HCT116 (cell line): ENCODE measurements at regions not wholly inside any gene's neighbourhood (a gene's known extent, or its start where the extent isn't known, plus 50 kb on each side); places are given as distances from the start of the nearest gene placed in this dataset.

ENCODE experiments used
- ATAC-seq: fragments of 200-7000 bp; cut with Tn5 transposase; 2 replicates; pipeline ENCODE4 v1.9.1; 2020; ENCODE audit warnings: mild to moderate bottlenecking, moderate library complexity
- BruUV-seq: library from RNA; stranded (reverse); fragments of 400-500 nt; replicated peaks from 2 replicates; lab custom pipeline; 2021; lab: Mats Ljungman, UMichigan
- CTCF ChIA-PET: fragments of 300-600 bp; sonication (Branson Sonifier 250); formaldehyde crosslinking; loops from one replicate; lab custom pipeline; 2021; ENCODE audit warnings: antibody characterized with exemption; lab: Charles Lee
- POLR2A ChIA-PET: fragments of 300-600, 350-600 bp; sonication (Branson Sonifier 250); formaldehyde crosslinking; loops from one replicate; lab custom pipeline; 2021; ENCODE audit warnings: antibody characterized with exemption; lab: Charles Lee
- RAD21 ChIA-PET, 2 experiments: fragments of 300-600 bp; sonication (Branson Sonifier 250); formaldehyde crosslinking; loops; one replicate each; lab custom pipeline; 2023; ENCODE audit warnings: low total read pairs in 2 of 2; ENCODE audit not compliant: uncharacterized antibody in 2 of 2, unreplicated experiment in 2 of 2, low non-redundant PET in 1 of 2; lab: Charles Lee
- DNase-seq: peaks from one replicate; pipeline ENCODE4 v3.0.0-alpha.2; 2010; ENCODE audit warnings: low read depth, low spot score
- H2AFZ ChIP-seq: fragments of 200-600 bp; shearing (Covaris generic), sonication (generic); 2 replicates; pipeline ENCODE4 v1.6.1; 2017; ENCODE audit warnings: low read depth, mixed run types, mixed read lengths, antibody characterized with exemption, low read length; ENCODE audit not compliant: poor library complexity, severe bottlenecking
- H3K27ac ChIP-seq: 2 replicates; pipeline ENCODE4 v1.5.1; 2012; ENCODE audit warnings: low read depth, low read length
- H3K27me3 ChIP-seq: fragments of 200-600 bp; sonication (generic); 2 replicates; pipeline ENCODE4 v1.6.1; 2016; ENCODE audit warnings: mixed run types, low read length, mixed read lengths; ENCODE audit not compliant: insufficient read depth
- H3K36me3 ChIP-seq, 2 experiments: fragments of 200-500 bp in 1 of 2; fragments of 200-600 bp in 1 of 2; sonication (Bioruptor generic) in 1 of 2; sonication (generic) in 1 of 2; 2 replicates each; pipeline versions ENCODE4 v1.5.1 to v1.6.1; 2014 to 2016; ENCODE audit warnings: low read length in 2 of 2, inconsistent platforms in 1 of 2, mixed read lengths in 1 of 2, mixed run types in 1 of 2; ENCODE audit not compliant: insufficient read depth in 2 of 2, control insufficient read depth in 1 of 2
- H3K4me1 ChIP-seq, 2 experiments: fragments of 200-600 bp in 1 of 2; sonication (generic) in 1 of 2; 2 replicates each; pipeline versions ENCODE4 v1.5.1 to v1.6.1; 2012 to 2017; ENCODE audit warnings: low read length in 2 of 2, inconsistent platforms in 1 of 2, mild to moderate bottlenecking in 1 of 2, mixed read lengths in 1 of 2, mixed run types in 1 of 2, moderate library complexity in 1 of 2; ENCODE audit not compliant: insufficient read depth in 2 of 2, control insufficient read depth in 1 of 2
- H3K4me2 ChIP-seq: fragments of 200-600 bp; sonication (generic); 2 replicates; pipeline ENCODE4 v1.6.1; 2017; ENCODE audit warnings: mixed run types, low read length, mixed read lengths
- H3K4me3 ChIP-seq, 2 experiments: fragments of 200-600 bp in 1 of 2; sonication (generic) in 1 of 2; replicated peaks in 1 of 2; 2 replicates each; pipeline ENCODE4 v1.5.1; 2011 to 2016; ENCODE audit warnings: low read length in 2 of 2, control low read depth in 1 of 2, low read depth in 1 of 2, mild to moderate bottlenecking in 1 of 2, mixed read lengths in 1 of 2, mixed run types in 1 of 2
- H3K79me2 ChIP-seq: fragments of 200-600 bp; sonication (generic); 2 replicates; pipeline ENCODE4 v1.6.1; 2017; ENCODE audit warnings: mild to moderate bottlenecking, mixed run types, low read length, moderate library complexity, mixed read lengths; ENCODE audit not compliant: insufficient read depth
- H3K9ac ChIP-seq: fragments of 200-600 bp; sonication (generic); 2 replicates; pipeline ENCODE4 v1.6.1; 2016; ENCODE audit warnings: low read length, mixed read lengths
- H3K9me2 ChIP-seq: fragments of 200-600 bp; sonication (generic), shearing (Covaris generic); 2 replicates; pipeline ENCODE4 v1.6.1; 2017; ENCODE audit warnings: mixed run types, mild to moderate bottlenecking, moderate library complexity; ENCODE audit not compliant: insufficient read depth
- H3K9me3 ChIP-seq, 2 experiments: fragments of 200-500 bp in 1 of 2; fragments of 200-600 bp in 1 of 2; sonication (Bioruptor generic) in 1 of 2; sonication (generic) in 1 of 2; 2 replicates each; pipeline ENCODE4 v1.6.1; 2014 to 2017; ENCODE audit warnings: low read length in 2 of 2, mixed read lengths in 2 of 2, inconsistent platforms in 1 of 2, low read depth in 1 of 2, mild to moderate bottlenecking in 1 of 2, mixed run types in 1 of 2, moderate library complexity in 1 of 2; ENCODE audit not compliant: control insufficient read depth in 1 of 2, insufficient read depth in 1 of 2
- H4K20me1 ChIP-seq: fragments of 200-600 bp; sonication (generic), shearing (Covaris generic); 2 replicates; pipeline ENCODE4 v1.6.1; 2017; ENCODE audit warnings: mixed run types, mild to moderate bottlenecking, moderate library complexity; ENCODE audit not compliant: insufficient read depth
- ATF3 ChIP-seq: IDR thresholded peaks from 2 replicates; pipeline ENCODE4 v1.6.1; 2012
- CBX3 ChIP-seq: IDR thresholded peaks from 2 replicates; pipeline ENCODE4 v1.6.1; 2012; ENCODE audit warnings: low read depth
- CEBPB ChIP-seq: IDR thresholded peaks from 2 replicates; pipeline ENCODE4 v1.6.1; 2012; ENCODE audit warnings: low read depth
- ELF1 ChIP-seq: IDR thresholded peaks from 2 replicates; pipeline ENCODE4 v1.6.1; 2012; ENCODE audit warnings: low read depth, borderline replicate concordance
- EZH2 ChIP-seq: fragments of 200-600 bp; sonication (generic); IDR thresholded peaks from 2 replicates; pipeline ENCODE4 v1.6.1; 2017; ENCODE audit warnings: antibody characterized with exemption, mixed run types
- FOSL1 ChIP-seq: IDR thresholded peaks from 2 replicates; pipeline ENCODE4 v1.6.1; 2012; ENCODE audit warnings: low read depth
- MAX ChIP-seq: IDR thresholded peaks from 2 replicates; pipeline ENCODE4 v1.6.1; 2012
- POLR2A ChIP-seq: IDR thresholded peaks from 2 replicates; pipeline ENCODE4 v1.7.0; 2011; ENCODE audit warnings: borderline replicate concordance; ENCODE audit not compliant: insufficient read depth, insufficient read length; ENCODE audit errors: extremely low read depth
- POLR2AphosphoS5 ChIP-seq: IDR thresholded peaks from 2 replicates; pipeline ENCODE4 v1.6.1; 2011; ENCODE audit warnings: mild to moderate bottlenecking, low read depth, low read length, moderate library complexity
- REST ChIP-seq: IDR thresholded peaks from 2 replicates; pipeline ENCODE4 v1.6.1; 2012; ENCODE audit warnings: low read depth
- SP1 ChIP-seq: IDR thresholded peaks from 2 replicates; pipeline ENCODE4 v1.6.1; 2012; ENCODE audit warnings: low read depth
- TCF7L2 ChIP-seq: IDR thresholded peaks from 2 replicates; pipeline ENCODE4 v1.7.0; 2011; ENCODE audit warnings: borderline replicate concordance, inconsistent platforms; ENCODE audit not compliant: insufficient read depth, insufficient read length; ENCODE audit errors: extremely low read depth
- intact Hi-C: fragments of 100-400 bp; cut with micrococcal nuclease; formaldehyde crosslinking; loops from 2 replicates; pipeline ENCODE4 v1.10.0; 2022
- TF ChIP-seq, protein P1 (sequence below): IDR thresholded peaks from 2 replicates; pipeline ENCODE4 v1.6.1; 2011; ENCODE audit warnings: mild to moderate bottlenecking, low read length, moderate library complexity; ENCODE audit not compliant: insufficient replicate concordance; ENCODE audit errors: extremely low read depth

DNA sequence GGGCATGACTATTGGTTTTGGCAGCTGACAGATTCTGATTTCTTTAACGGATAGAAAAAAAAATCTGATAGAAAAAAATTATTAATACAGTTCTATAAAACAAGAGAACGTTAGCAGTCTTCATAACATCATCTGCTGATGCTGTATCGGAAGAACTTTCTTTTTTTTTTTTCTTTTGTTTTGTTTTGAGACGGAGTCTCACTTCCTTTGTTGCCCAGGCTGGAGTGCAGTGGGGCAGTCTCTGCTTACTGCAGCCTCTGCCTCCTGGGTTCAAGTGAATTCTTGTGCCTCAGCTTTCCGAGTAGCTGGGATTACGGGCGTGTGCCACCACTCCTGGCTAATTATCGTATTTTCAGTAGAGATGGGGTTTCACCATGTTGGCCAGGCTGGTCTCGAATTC, 271.2 kb upstream of the DPPA4 start:
- H3K79me2 ChIP-seq, result no peaks in the 10 kb centered on the region
- H3K9me2 ChIP-seq, result no peaks in the 10 kb centered on the region
- TF ChIP-seq POLR2A, result no peak
- no peak for TF ChIP-seq ATF3
- TF ChIP-seq CBX3, result no peak
- no peak for TF ChIP-seq SP1
- TF ChIP-seq REST, result no peak
- no peak for TF ChIP-seq CEBPB
- no peak for TF ChIP-seq FOSL1
- TF ChIP-seq TCF7L2, result no peak
- TF ChIP-seq, protein P1, sequence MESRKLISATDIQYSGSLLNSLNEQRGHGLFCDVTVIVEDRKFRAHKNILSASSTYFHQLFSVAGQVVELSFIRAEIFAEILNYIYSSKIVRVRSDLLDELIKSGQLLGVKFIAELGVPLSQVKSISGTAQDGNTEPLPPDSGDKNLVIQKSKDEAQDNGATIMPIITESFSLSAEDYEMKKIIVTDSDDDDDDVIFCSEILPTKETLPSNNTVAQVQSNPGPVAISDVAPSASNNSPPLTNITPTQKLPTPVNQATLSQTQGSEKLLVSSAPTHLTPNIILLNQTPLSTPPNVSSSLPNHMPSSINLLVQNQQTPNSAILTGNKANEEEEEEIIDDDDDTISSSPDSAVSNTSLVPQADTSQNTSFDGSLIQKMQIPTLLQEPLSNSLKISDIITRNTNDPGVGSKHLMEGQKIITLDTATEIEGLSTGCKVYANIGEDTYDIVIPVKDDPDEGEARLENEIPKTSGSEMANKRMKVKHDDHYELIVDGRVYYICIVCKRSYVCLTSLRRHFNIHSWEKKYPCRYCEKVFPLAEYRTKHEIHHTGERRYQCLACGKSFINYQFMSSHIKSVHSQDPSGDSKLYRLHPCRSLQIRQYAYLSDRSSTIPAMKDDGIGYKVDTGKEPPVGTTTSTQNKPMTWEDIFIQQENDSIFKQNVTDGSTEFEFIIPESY, result no peak
- TF ChIP-seq MAX, result no peak
- TF ChIP-seq EZH2, result no peak
- TF ChIP-seq POLR2AphosphoS5, result no peak
- TF ChIP-seq ELF1, result no peak
- TF ChIP-seq, all 23 proteins: peak for 0
- Histone ChIP-seq H3K4me2 (no peak overlapping the region), H3K9me3 (no peaks in the 10 kb centered on the region), H3K4me3 (no peak overlapping the region), H3K9ac (no peak overlapping the region), H4K20me1 (no peaks in the 10 kb centered on the region), H3K4me1 (no peaks in the 10 kb centered on the region), H3K27me3 (no peaks in the 10 kb centered on the region), H3K36me3 (no peaks in the 10 kb centered on the region), H3K27ac (no peak overlapping the region), H2AFZ (no peak overlapping the region)
- intact Hi-C loops, result no loop called here
- ChIA-PET CTCF (no interaction called here), RAD21 (no interaction called here), POLR2A (no interaction called here)
- BruUV-seq, result no TSS peak
- DNase-seq, result no peak
- ATAC-seq, result no peak
